Right lobe of liver (tissue), 6 donors: ENCODE measurements at regions not wholly inside any gene's neighbourhood (a gene's known extent, or its start where the extent isn't known, plus 50 kb on each side); places are given as distances from the start of the nearest gene placed in this dataset.
A peak's percentile ranks its signal among the peaks of the same experiment; 100 is the strongest.

Source experiments
- ATAC-seq, 4 donors: fragments of 200-7000 bp; cut with Tn5 transposase; one replicate each; pipeline ENCODE4 v1.9.1; 2020; ENCODE audit warnings: mild to moderate bottlenecking in 4 of 4, moderate library complexity in 4 of 4
- DNase-seq, 3 donors: peaks; one replicate each; pipeline ENCODE4 v3.0.0-alpha.2; 2020
- H3K27ac ChIP-seq, 3 donors: fragments of 200-600 bp; one replicate each; pipeline ENCODE4 v1.8.0; 2022
- H3K27me3 ChIP-seq, 2 donors: fragments of 200-600 bp; one replicate each; pipeline ENCODE4 v1.8.0; 2022
- H3K36me3 ChIP-seq, 4 donors: fragments of 200-600 bp; sonication (generic) in 1 of 4; one replicate each; pipeline versions ENCODE4 v1.5.1 to v1.8.0; 2017 to 2022; ENCODE audit warnings: control low read depth in 1 of 4
- H3K4me1 ChIP-seq, 4 donors: fragments of 200-600 bp; sonication (generic) in 1 of 4; one replicate each; pipeline versions ENCODE4 v1.5.1 to v1.8.0; 2017 to 2022; ENCODE audit warnings: control low read depth in 1 of 4
- H3K4me3 ChIP-seq, 3 donors: fragments of 200-600 bp; one replicate each; pipeline ENCODE4 v1.8.0; 2022
- H3K9me3 ChIP-seq, 4 donors: fragments of 200-600 bp; sonication (generic) in 1 of 4; one replicate each; pipeline versions ENCODE4 v1.5.1 to v1.8.0; 2017 to 2022; ENCODE audit warnings: control low read depth in 1 of 4
- POLR2A ChIP-seq: fragments of 450-650 bp; IDR thresholded peaks from one replicate; pipeline ENCODE4 v1.6.1; 2017; ENCODE audit warnings: antibody characterized with exemption, mild to moderate bottlenecking
- WGBS: methylation state at CpG from one replicate; pipeline ENCODE4 v1.1.6; 2018; ENCODE audit warnings: low coverage, low lambda C conversion rate; ENCODE audit not compliant: insufficient coverage; ENCODE audit errors: missing lambda C conversion rate; 5-methylcytosine and 5-hydroxymethylcytosine counted together
- intact Hi-C, 2 donors: fragments of 100-400 bp; cut with DNase I; formaldehyde crosslinking; loops; one replicate each; pipeline versions ENCODE4 v1.11.2 to v1.14.1; 2022
- TF ChIP-seq, protein P1 (sequence below), 4 donors: fragments of 200-600 bp in 3 of 4; fragments of 450-650 bp in 1 of 4; IDR thresholded peaks; one replicate each; pipeline versions ENCODE4 v1.5.1 to v1.8.0; 2016 to 2022; ENCODE audit warnings: antibody characterized with exemption in 4 of 4, mild to moderate bottlenecking in 2 of 4
- donor health status: DM: no; HTN: yes; CAD: no.
- donor health status: DM: no; HTN: no; CAD: no.
- donor health status: DM: no; HTN: no; CAD: no.
- donor health status: DM: no; HTN: yes; CAD: no.
- donor health status: DM: no; HTN: yes; CAD: no.

DNA sequence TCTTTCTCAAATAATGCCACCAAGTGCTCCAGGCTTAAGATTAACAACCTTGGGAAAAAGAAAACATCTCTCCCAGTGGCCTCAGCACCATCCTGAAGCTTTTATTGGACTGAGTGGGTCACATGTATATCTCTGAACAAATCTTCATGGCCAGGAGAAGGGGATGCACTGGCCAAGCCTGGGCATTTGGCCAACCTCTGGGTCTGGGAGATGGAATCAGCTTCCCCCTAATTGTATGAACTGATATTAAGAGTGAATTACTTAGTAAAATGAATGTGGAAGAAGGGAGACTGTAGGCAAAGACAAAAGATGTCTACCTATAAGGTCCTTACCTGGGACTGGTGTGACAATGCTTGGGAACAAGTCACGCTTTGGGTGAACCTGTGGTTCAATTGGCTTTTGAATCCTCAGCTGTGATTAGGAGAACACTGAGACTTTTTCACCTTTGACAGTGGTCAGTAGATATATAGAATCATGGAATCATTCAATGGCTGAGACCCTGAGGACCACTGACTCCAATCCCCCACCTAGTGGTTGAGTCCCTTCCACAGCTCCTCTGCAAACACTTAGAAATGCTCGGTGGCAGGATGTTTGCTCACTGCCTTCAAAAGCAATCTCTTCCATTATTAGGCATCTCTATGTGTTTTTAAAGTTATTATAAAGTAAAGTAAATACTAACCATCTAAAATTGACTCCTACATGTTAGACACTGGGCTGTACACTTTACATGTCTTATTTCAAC lies 102.6 kb upstream of the ATP1A1 start:
- DNase-seq (no peak), ATAC-seq (no peak)
- H3K36me3 ChIP-seq, result no peaks in the 10 kb centered on the region
- H3K27me3 ChIP-seq, result no peaks in the 10 kb centered on the region
- 100% methylated on average over 2 of the region's 2 CpGs for WGBS
- no peak overlapping the region for H3K4me3 ChIP-seq
- no peaks in the 10 kb centered on the region for H3K9me3 ChIP-seq
- H3K27ac ChIP-seq, result no peak overlapping the region
- no peak for TF ChIP-seq POLR2A
- TF ChIP-seq, protein P1, sequence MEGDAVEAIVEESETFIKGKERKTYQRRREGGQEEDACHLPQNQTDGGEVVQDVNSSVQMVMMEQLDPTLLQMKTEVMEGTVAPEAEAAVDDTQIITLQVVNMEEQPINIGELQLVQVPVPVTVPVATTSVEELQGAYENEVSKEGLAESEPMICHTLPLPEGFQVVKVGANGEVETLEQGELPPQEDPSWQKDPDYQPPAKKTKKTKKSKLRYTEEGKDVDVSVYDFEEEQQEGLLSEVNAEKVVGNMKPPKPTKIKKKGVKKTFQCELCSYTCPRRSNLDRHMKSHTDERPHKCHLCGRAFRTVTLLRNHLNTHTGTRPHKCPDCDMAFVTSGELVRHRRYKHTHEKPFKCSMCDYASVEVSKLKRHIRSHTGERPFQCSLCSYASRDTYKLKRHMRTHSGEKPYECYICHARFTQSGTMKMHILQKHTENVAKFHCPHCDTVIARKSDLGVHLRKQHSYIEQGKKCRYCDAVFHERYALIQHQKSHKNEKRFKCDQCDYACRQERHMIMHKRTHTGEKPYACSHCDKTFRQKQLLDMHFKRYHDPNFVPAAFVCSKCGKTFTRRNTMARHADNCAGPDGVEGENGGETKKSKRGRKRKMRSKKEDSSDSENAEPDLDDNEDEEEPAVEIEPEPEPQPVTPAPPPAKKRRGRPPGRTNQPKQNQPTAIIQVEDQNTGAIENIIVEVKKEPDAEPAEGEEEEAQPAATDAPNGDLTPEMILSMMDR (IDR thresholded peaks at IDR 0.05), result no peak
- H3K4me1 ChIP-seq, result peaks cover 0 to 21% (median 7%) of the 10 kb centered on the region in 4 donors
- intact Hi-C loops, result no loop called here

DNA sequence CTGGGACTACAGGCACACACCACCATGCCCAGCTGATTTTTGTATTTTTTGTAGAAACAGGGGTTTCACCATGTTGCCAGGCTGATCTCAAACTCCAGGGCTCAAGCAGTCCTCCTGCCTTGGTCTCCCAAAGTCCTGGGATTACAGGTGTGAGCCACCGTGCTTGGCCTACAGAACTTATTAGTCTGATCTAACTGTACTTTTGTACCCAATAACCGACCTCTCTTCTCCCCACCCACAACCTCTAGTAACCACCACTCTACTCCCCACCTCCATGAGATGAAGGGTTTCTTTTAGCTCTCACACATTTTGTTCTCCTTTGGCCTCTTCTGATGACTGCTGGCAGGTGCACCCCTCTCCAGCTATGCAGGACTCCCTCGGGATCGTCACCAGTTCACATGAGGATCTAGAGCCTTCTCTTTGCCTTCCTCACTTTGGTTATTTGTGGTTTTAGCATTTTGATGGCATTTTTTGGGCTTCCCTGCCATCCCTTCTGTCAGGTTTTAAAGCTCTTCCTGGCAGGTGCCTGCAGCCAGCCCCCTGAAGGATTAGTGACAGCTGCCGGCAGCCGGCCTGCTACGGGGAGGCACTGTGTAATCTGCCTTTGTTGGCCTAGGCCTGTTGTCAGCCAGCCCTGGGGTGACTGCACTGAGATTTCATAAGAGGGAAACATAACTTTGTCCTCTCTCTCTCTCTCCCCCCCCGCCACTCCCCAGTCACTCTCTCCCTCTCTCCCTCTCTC lies 99.8 kb upstream of the ATP1A1 start:
- no peaks in the 10 kb centered on the region for H3K27me3 ChIP-seq
- WGBS, result 29% methylated on average over 8 of the region's 8 CpGs
- ATAC-seq (peak; percentile 97 to 99 (median 98)), DNase-seq (peak; percentile 78 to 90 (median 88))
- H3K4me3 ChIP-seq, result peak overlapping the region in 1 of 3 donors; percentile 19
- H3K9me3 ChIP-seq, result no peaks in the 10 kb centered on the region
- intact Hi-C loops, result no loop called here
- H3K4me1 ChIP-seq, result peaks cover 0 to 15% (median 7%) of the 10 kb centered on the region in 4 donors
- peak overlapping the region in 2 of 3 donors; percentile 78 to 84 for H3K27ac ChIP-seq
- H3K36me3 ChIP-seq, result no peaks in the 10 kb centered on the region
- peak; percentile 34 for TF ChIP-seq POLR2A
- TF ChIP-seq, protein P1 (IDR thresholded peaks at IDR 0.05), result no peak

DNA sequence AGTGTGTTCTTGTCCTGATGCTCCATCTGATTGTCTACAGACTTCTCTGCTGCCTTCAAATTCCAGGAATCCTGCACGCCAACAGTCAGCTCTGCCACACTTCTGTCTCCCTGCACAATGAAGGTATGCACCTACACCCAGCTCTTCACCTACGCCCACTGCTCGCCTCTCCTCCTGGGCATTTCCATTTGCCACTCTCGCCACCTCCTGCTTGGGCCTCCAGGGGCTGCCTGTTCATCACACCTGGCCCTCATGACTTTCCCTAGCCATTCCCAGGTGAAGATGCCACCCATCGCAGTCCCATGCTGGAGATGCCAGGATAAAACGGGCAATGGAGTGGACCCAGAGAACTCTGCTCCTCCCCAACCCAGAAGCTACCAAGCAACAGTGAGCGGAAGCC lies 96.5 kb upstream of the ATP1A1 start:
- Histone ChIP-seq H3K4me3 (no peak overlapping the region), H3K4me1 (peaks cover 0 to 14% (median 5%) of the 10 kb centered on the region in 4 donors), H3K9me3 (no peaks in the 10 kb centered on the region), H3K27me3 (no peaks in the 10 kb centered on the region), H3K27ac (no peak overlapping the region), H3K36me3 (no peaks in the 10 kb centered on the region)
- TF ChIP-seq, protein P1 (IDR thresholded peaks at IDR 0.05), result no peak
- intact Hi-C loops, result no loop called here
- WGBS, result 94% methylated on average over 5 of the region's 7 CpGs
- no peak for DNase-seq
- no peak for ATAC-seq

- DNase-seq, result no peak
- H3K9me3 ChIP-seq, result no peaks in the 10 kb centered on the region
- intact Hi-C loops, result no loop called here
- H3K27me3 ChIP-seq, result no peaks in the 10 kb centered on the region
- H3K36me3 ChIP-seq, result no peaks in the 10 kb centered on the region
- no peak overlapping the region for H3K27ac ChIP-seq
- H3K4me1 ChIP-seq, result peaks cover 0 to 8% (median 2%) of the 10 kb centered on the region in 4 donors
- no peak overlapping the region for H3K4me3 ChIP-seq
- TF ChIP-seq, protein P1 (IDR thresholded peaks at IDR 0.05), result no peak
- TF ChIP-seq POLR2A, result no peak
- 60% methylated on average over 6 of the region's 6 CpGs for WGBS
- no peak for ATAC-seq
Measured at GRCh38 chr1:116277840-116278540, 95.1 kb upstream of the ATP1A1 start.
